Gastroesophageal sphincter (tissue), 4 donors: ENCODE measurements at regions not wholly inside any gene's neighbourhood (a gene's known extent, or its start where the extent isn't known, plus 50 kb on each side); places are given as distances from the start of the nearest gene placed in this dataset.

Experiments
- ATAC-seq: fragments of 150-250 bp; one replicate; pipeline ENCODE4 v1.9.1; 2016; ENCODE audit warnings: mild to moderate bottlenecking, moderate library complexity
- H3K27ac ChIP-seq, 4 donors: fragments of 200-600 bp; sonication (generic) in 3 of 4; 1 replicate in 3 of 4; 2 replicates in 1 of 4; pipeline ENCODE4 v1.5.1; 2016 to 2019
- H3K27me3 ChIP-seq: fragments of 200-600 bp; sonication (generic); one replicate; pipeline ENCODE4 v1.5.1; 2019
- H3K36me3 ChIP-seq, 2 donors: fragments of 200-600 bp; sonication (generic); one replicate each; pipeline ENCODE4 v1.5.1; 2019; ENCODE audit warnings: control low read depth in 1 of 2
- H3K4me1 ChIP-seq, 3 donors: fragments of 200-600 bp; sonication (generic); 1 replicate in 2 of 3; 2 replicates in 1 of 3; pipeline ENCODE4 v1.5.1; 2016 to 2019; ENCODE audit warnings: control low read depth in 2 of 3
- H3K4me3 ChIP-seq, 2 donors: fragments of 200-600 bp; sonication (generic); one replicate each; pipeline ENCODE4 v1.5.1; 2019; ENCODE audit warnings: mild to moderate bottlenecking in 1 of 2, moderate library complexity in 1 of 2
- H3K9me3 ChIP-seq, 3 donors: fragments of 200-600 bp; sonication (generic); one replicate each; pipeline ENCODE4 v1.5.1; 2017 to 2019; ENCODE audit warnings: control low read depth in 2 of 3
- EP300 ChIP-seq: sonication (generic); formaldehyde crosslinking; IDR thresholded peaks from one replicate; pipeline ENCODE4 v1.6.1; 2017; ENCODE audit warnings: antibody characterized with exemption, mild to moderate bottlenecking
- POLR2A ChIP-seq, 2 donors: fragments of 450-650 bp; IDR thresholded peaks; one replicate each; pipeline ENCODE4 v1.6.1; 2017; ENCODE audit warnings: antibody characterized with exemption in 2 of 2, mild to moderate bottlenecking in 2 of 2, moderate library complexity in 1 of 2
- POLR2AphosphoS5 ChIP-seq: sonication (generic); formaldehyde crosslinking; IDR thresholded peaks from one replicate; pipeline ENCODE4 v1.6.1; 2017; ENCODE audit warnings: antibody characterized with exemption
- WGBS, 2 donors: methylation state at CpG; one replicate each; pipeline ENCODE4 v1.1.5; 2018; ENCODE audit warnings: low coverage in 1 of 2; 5-methylcytosine and 5-hydroxymethylcytosine counted together
- TF ChIP-seq, protein P1 (sequence below), 4 experiments: fragments of 200-600 bp in 2 of 4; fragments of 450-650 bp in 2 of 4; sonication (generic) in 1 of 4; IDR thresholded peaks; one replicate each; pipeline ENCODE4 v1.5.1; 2017 to 2019; ENCODE audit warnings: antibody characterized with exemption in 4 of 4, mild to moderate bottlenecking in 2 of 4, moderate library complexity in 2 of 4

DNA sequence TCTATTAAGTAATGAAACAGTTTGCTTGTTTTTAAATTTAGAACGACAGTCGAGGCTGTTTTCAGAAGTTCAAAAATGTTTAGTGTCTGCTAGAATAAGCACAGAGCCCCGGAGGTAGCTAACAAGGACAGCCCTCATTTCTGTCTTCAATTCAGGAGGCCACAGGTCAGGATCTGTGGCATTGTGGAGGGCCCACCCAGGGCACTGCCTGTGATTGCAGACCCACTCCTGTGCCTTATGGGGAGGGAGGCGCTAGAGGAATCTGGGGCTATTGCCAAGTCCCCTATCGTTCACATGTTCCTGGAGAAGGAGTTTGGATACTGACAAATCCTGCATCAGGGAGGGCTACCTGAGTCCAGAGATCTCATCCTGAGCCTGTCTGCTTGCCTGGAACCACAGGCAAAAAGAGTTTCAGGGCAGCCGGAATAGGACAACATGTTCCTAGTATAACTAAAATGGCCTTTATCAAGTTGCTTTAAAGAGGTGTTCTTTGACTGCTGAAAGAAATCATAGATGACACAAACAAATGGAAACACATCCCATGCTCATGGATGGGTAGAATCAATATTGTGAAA is 141.5 kb upstream of the ROPN1 start:
- no peak for TF ChIP-seq EP300
- TF ChIP-seq POLR2AphosphoS5, result no peak
- TF ChIP-seq POLR2A (IDR thresholded peaks at IDR 0.05), result no peak
- TF ChIP-seq, protein P1, sequence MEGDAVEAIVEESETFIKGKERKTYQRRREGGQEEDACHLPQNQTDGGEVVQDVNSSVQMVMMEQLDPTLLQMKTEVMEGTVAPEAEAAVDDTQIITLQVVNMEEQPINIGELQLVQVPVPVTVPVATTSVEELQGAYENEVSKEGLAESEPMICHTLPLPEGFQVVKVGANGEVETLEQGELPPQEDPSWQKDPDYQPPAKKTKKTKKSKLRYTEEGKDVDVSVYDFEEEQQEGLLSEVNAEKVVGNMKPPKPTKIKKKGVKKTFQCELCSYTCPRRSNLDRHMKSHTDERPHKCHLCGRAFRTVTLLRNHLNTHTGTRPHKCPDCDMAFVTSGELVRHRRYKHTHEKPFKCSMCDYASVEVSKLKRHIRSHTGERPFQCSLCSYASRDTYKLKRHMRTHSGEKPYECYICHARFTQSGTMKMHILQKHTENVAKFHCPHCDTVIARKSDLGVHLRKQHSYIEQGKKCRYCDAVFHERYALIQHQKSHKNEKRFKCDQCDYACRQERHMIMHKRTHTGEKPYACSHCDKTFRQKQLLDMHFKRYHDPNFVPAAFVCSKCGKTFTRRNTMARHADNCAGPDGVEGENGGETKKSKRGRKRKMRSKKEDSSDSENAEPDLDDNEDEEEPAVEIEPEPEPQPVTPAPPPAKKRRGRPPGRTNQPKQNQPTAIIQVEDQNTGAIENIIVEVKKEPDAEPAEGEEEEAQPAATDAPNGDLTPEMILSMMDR (IDR thresholded peaks at IDR 0.05), result no peak
- Histone ChIP-seq H3K27me3 (no peaks in the 10 kb centered on the region), H3K36me3 (no peaks in the 10 kb centered on the region), H3K27ac (no peak overlapping the region), H3K4me1 (no peaks in the 10 kb centered on the region), H3K9me3 (no peaks in the 10 kb centered on the region), H3K4me3 (no peak overlapping the region)
- 50 to 76% methylated on average over 2 to 4 of the region's 6 CpGs for WGBS, 2 donors
- no peak for ATAC-seq

DNA sequence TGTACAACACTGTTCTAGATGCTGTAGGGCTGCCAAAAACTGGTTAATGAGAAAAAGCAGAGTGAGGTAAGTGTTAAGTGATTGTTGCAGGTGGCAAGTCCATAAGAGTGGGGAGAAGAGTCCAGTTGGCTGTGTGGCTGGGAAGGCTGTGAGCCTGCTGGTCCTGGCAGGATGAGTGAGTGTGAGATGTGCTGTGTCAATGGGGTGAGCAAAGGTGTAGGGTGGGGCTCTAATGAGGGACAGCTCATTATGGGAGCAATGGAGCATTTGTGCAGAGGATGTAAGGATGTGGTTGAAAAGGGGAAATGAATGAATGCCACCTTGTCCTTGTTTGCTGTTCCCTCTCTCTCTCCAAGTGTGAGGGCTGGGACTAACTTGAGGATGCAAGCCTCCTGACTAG is 145.3 kb upstream of the ROPN1 start:
- Histone ChIP-seq H3K9me3 (no peaks in the 10 kb centered on the region), H3K36me3 (no peaks in the 10 kb centered on the region), H3K4me1 (no peaks in the 10 kb centered on the region), H3K4me3 (no peak overlapping the region), H3K27me3 (no peaks in the 10 kb centered on the region), H3K27ac (no peak overlapping the region)
- no peak for ATAC-seq
- no peak for TF ChIP-seq POLR2AphosphoS5
- no peak for TF ChIP-seq EP300
- TF ChIP-seq, protein P1 (IDR thresholded peaks at IDR 0.05), result no peak
- TF ChIP-seq POLR2A (IDR thresholded peaks at IDR 0.05), result no peak

DNA sequence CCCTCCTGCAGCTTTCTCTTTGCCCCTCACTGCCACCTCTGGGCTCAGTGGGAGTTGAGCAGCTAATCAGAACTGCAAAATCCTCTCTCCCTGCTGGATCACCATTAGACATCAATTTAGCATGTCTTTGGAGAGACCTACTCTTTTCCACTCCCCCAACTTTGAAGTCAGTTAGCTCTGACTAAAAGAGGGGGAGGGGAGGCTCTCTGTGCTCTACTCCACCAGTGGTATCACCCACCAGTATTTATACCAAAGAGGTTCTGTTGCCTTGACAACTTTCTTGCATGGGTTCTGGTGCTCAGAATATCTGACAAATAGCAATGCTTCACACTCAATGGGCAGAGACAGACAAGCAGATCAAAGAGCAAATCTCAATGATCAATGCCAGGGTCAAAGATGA is 146.2 kb upstream of the ROPN1 start:
- TF ChIP-seq, protein P1 (IDR thresholded peaks at IDR 0.05), result no peak
- no peak for TF ChIP-seq POLR2A (IDR thresholded peaks at IDR 0.05)
- Histone ChIP-seq H3K27me3 (no peaks in the 10 kb centered on the region), H3K27ac (no peak overlapping the region), H3K4me1 (no peaks in the 10 kb centered on the region), H3K36me3 (no peaks in the 10 kb centered on the region), H3K9me3 (no peaks in the 10 kb centered on the region), H3K4me3 (no peak overlapping the region)
- no peak for ATAC-seq

DNA sequence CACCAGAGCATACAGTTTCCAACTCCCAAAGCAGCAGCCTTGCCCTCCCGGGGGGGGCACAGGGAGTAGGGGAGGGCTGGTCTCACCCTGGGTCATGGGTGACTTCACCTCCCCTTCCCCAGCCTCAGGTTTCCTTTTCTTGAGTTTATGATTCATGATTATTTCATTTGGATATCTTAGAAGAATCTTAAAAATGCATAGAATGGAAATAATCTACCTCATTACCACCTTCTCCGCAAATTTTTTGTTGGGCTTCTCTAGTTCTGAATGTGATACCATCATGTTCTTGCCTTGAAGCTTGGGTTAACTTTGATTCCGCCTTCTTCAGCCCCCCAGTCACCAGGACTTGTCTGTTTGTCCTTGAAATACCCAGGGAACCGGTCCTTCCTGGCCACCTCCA is 148.8 kb upstream of the ROPN1 start:
- no peak overlapping the region for H3K4me3 ChIP-seq
- TF ChIP-seq EP300, result no peak

DNA sequence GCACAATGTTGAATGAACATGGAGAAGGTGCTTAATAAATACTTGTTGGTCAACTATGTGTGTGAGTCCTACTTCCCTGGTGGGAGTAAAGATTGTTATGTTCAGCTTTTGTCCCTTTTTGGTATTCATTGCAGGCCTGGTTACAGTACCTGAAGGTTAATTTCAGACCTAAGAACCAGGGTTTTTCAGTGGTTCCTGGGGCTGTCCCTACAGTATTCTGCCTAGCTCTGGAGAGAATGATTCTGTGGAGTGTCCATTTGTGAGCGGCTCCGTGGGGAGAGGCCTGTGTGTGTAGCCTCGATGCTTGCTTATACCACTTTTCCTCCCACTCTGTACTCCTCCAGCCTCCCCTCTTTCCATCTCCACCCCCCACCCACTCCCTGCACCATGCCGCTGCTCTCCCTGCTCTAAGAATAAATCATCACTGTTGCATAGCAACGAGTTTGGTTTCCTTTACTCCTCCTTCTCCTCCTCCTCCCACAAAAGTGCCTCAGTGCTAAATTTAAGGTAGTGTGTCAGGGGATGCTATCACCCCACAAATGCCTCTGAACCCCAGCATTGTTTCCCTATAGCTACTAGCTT is 150.6 kb upstream of the ROPN1 start:
- Histone ChIP-seq H3K4me3 (no peak overlapping the region), H3K36me3 (no peaks in the 10 kb centered on the region), H3K27me3 (no peaks in the 10 kb centered on the region), H3K4me1 (peaks cover 0 to 4% (median 0%) of the 10 kb centered on the region in 3 donors), H3K27ac (no peak overlapping the region), H3K9me3 (no peaks in the 10 kb centered on the region)
- ATAC-seq, result no peak
- TF ChIP-seq, protein P1 (IDR thresholded peaks at IDR 0.05), result no peak
- no peak for TF ChIP-seq POLR2A (IDR thresholded peaks at IDR 0.05)
- TF ChIP-seq EP300, result no peak
- WGBS, 2 donors, result 27 to 37% methylated on average over 4 to 5 of the region's 5 CpGs

More for the DNA sequence above, 148.8 kb upstream of the ROPN1 start:
- no peaks in the 10 kb centered on the region for H3K36me3 ChIP-seq
- no peaks in the 10 kb centered on the region for H3K9me3 ChIP-seq
- 80 to 84% methylated on average over 3 to 4 of the region's 4 CpGs for WGBS, 2 donors
- H3K27me3 ChIP-seq, result no peaks in the 10 kb centered on the region
- peaks cover 0 to 4% (median 0%) of the 10 kb centered on the region in 3 donors for H3K4me1 ChIP-seq
- no peak for ATAC-seq
- H3K27ac ChIP-seq, result no peak overlapping the region
